Osteoblast (primary cell): ENCODE measurements at regions not wholly inside any gene's neighbourhood (a gene's known extent, or its start where the extent isn't known, plus 50 kb on each side); places are given as distances from the start of the nearest gene placed in this dataset.

Source experiments
- DNase-seq: peaks from one replicate; pipeline ENCODE4 v3.0.0; 2011; ENCODE audit warnings: low spot score, mixed read lengths; ENCODE audit not compliant: insufficient read length; ENCODE audit errors: missing footprints
- H2AFZ ChIP-seq: 2 replicates; pipeline ENCODE4 v1.6.0; 2011; ENCODE audit warnings: mild to moderate bottlenecking, low read length
- H3K27ac ChIP-seq: 2 replicates; pipeline ENCODE4 v1.5.1; 2011; ENCODE audit warnings: mild to moderate bottlenecking, low read depth, low read length, moderate library complexity
- H3K27me3 ChIP-seq: 2 replicates; pipeline ENCODE4 v1.6.0; 2012; ENCODE audit warnings: mild to moderate bottlenecking, control low read depth, inconsistent platforms, low read length, moderate library complexity; ENCODE audit not compliant: insufficient read depth
- H3K36me3 ChIP-seq: 2 replicates; pipeline ENCODE4 v1.5.1; 2011; ENCODE audit warnings: mild to moderate bottlenecking, low read length, control low read depth, moderate library complexity; ENCODE audit not compliant: insufficient read depth
- H3K4me1 ChIP-seq: 2 replicates; pipeline ENCODE4 v1.5.1; 2011; ENCODE audit warnings: mild to moderate bottlenecking, low read length, control low read depth, moderate library complexity; ENCODE audit not compliant: insufficient read depth
- H3K4me2 ChIP-seq: 2 replicates; pipeline ENCODE4 v1.6.0; 2011; ENCODE audit warnings: mild to moderate bottlenecking, low read length; ENCODE audit not compliant: insufficient read depth
- H3K4me3 ChIP-seq: fragments of 200-600 bp; sonication (generic); 3 replicates; pipeline ENCODE4 v1.5.1; 2012; ENCODE audit warnings: mild to moderate bottlenecking, low read length, inconsistent platforms; ENCODE audit not compliant: insufficient read depth
- H3K79me2 ChIP-seq: 2 replicates; pipeline ENCODE4 v1.6.0; 2012; ENCODE audit warnings: mild to moderate bottlenecking, low read length, control low read depth, inconsistent platforms; ENCODE audit not compliant: insufficient read depth
- H3K9me3 ChIP-seq: 2 replicates; pipeline ENCODE4 v1.5.1; 2011; ENCODE audit warnings: low read depth, low read length, control low read depth
- H4K20me1 ChIP-seq: 2 replicates; pipeline ENCODE4 v1.6.0; 2012; ENCODE audit warnings: mild to moderate bottlenecking, low read length, control low read depth; ENCODE audit not compliant: insufficient read depth
- TF ChIP-seq, protein P1 (sequence below): IDR thresholded peaks from 2 replicates; pipeline ENCODE4 v1.5.1; 2011; ENCODE audit warnings: mild to moderate bottlenecking, low read depth, low read length, moderate library complexity; ENCODE audit errors: extremely low read depth

DNA sequence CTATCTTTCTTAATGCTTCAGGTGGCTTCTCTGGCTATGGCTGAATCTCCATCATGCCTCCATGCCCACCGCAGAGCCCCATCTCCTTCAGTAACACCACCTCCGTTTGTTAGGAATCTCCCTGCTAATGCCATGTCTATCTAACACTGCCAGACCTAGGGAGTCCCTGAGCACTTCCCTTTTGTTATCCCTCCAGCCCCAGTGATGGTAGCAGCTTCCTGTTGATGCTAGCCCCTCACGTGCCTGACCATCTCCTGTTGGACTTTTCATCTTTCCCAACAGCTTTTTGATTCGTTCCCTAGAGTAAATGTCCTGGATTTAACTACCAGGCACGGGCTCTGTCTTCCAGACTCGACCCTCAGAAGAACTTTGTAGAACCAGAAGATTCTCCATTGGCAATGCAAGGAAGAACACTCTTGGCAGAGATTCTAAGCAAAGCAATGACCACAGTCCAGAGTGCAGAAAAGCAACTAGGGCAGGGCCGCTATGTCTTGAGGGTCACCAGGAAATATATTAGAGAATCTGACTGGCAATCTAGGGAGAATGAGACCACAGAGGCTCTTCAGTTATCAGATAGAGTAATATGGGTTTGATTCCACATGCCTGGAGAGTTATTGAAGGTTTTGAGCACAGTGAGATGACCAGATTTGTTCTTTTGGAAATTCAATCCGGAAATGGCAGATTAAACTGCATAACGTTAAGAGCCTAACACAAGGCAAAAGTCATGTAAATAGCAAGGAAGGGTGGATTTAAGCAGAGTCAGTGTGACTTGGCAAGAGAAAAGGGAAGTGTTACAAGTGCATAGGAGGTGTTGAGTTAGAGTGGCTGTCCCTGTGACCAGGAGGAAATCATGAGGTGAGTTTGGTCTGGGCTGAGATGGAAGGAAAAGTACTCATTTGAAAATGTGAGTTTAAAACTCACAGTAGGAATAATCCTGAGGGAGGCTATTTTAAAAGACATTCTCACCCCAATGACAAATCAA, 555.2 kb downstream of the ACTL7B start:
- Histone ChIP-seq H2AFZ (no peak overlapping the region), H3K36me3 (no peaks in the 10 kb centered on the region), H4K20me1 (no peaks in the 10 kb centered on the region), H3K4me2 (no peak overlapping the region), H3K79me2 (no peaks in the 10 kb centered on the region), H3K27me3 (no peaks in the 10 kb centered on the region), H3K4me3 (no peak overlapping the region), H3K4me1 (peaks cover 15% of the 10 kb centered on the region), H3K9me3 (no peaks in the 10 kb centered on the region), H3K27ac (no peak overlapping the region)
- TF ChIP-seq, protein P1, sequence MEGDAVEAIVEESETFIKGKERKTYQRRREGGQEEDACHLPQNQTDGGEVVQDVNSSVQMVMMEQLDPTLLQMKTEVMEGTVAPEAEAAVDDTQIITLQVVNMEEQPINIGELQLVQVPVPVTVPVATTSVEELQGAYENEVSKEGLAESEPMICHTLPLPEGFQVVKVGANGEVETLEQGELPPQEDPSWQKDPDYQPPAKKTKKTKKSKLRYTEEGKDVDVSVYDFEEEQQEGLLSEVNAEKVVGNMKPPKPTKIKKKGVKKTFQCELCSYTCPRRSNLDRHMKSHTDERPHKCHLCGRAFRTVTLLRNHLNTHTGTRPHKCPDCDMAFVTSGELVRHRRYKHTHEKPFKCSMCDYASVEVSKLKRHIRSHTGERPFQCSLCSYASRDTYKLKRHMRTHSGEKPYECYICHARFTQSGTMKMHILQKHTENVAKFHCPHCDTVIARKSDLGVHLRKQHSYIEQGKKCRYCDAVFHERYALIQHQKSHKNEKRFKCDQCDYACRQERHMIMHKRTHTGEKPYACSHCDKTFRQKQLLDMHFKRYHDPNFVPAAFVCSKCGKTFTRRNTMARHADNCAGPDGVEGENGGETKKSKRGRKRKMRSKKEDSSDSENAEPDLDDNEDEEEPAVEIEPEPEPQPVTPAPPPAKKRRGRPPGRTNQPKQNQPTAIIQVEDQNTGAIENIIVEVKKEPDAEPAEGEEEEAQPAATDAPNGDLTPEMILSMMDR = no peak
- no peak for DNase-seq

DNA sequence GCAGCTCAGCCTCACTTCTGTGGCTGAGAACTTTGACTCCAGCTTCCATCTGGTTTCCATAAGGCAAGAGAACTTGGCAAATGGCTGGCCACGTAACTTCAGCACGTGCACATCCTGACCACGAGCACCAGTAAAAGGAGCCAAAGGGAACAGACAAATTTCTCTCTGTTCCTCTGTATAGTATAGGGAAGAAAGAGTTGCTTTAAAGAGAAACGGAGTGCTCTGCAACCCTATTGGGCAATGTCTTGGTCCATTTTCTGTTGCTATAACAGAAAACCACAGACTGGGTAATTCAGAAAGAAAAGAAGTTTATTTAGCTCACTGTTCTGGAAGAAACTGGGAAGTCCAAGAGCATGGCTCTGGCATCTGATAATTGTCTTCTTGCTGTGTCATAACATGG, 558.7 kb downstream of the ACTL7B start:
- H2AFZ ChIP-seq = peak overlapping the region; percentile 75
- H3K4me3 ChIP-seq = no peak overlapping the region
- DNase-seq = peak; percentile 4
- peak overlapping the region; percentile 37 for H3K4me2 ChIP-seq
- H3K27me3 ChIP-seq = no peaks in the 10 kb centered on the region
- H3K9me3 ChIP-seq = no peaks in the 10 kb centered on the region
- H3K27ac ChIP-seq = peak overlapping the region; percentile 61
- TF ChIP-seq, protein P1 = no peak
- H3K36me3 ChIP-seq = no peaks in the 10 kb centered on the region
- no peaks in the 10 kb centered on the region for H3K79me2 ChIP-seq
- H3K4me1 ChIP-seq = peaks cover 15% of the 10 kb centered on the region
- H4K20me1 ChIP-seq = no peaks in the 10 kb centered on the region

DNA sequence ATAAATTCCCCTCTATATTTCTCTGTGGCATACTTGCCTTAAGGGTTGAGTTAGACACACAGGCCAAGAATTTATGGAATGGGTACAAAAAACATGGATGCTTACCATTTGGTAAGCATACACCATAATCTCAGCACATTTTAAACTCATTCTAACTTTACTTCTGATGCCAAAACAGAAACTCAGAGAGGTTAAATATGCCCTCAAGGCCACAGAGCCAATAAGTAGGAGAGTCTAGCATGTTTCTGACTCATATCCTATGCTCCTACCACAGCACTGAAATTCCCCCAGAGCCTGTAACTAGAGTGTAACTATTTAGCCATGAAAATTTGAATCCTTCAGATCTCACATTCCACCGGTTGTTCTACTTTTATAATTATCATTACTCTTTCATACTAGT, 559.7 kb downstream of the ACTL7B start:
- TF ChIP-seq, protein P1 = no peak
- Histone ChIP-seq H3K27me3 (no peaks in the 10 kb centered on the region), H2AFZ (peak overlapping the region; percentile 75), H3K27ac (peak overlapping the region; percentile 61), H3K79me2 (no peaks in the 10 kb centered on the region), H3K9me3 (no peaks in the 10 kb centered on the region), H3K4me3 (no peak overlapping the region), H3K4me2 (peak overlapping the region; percentile 37), H3K4me1 (peaks cover 15% of the 10 kb centered on the region), H4K20me1 (no peaks in the 10 kb centered on the region), H3K36me3 (no peaks in the 10 kb centered on the region)
- peak; percentile 4 for DNase-seq

DNA sequence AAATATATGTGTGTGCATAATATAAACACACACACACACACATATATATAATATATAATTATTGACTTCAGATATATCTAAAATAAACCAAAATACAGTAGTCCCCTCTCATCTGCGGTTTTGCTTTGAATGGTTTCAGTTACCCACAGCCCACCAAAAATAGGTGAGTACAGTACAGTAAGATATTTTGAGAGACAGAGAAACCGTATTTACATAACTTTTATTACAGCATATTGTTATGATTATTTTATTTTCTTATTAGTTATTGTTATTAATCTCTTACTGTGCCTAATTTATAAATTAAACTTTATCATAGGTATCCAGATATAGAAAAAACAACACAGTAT, 564.2 kb downstream of the ACTL7B start:
- H3K36me3 ChIP-seq = no peaks in the 10 kb centered on the region
- no peaks in the 10 kb centered on the region for H3K9me3 ChIP-seq
- H3K27me3 ChIP-seq = no peaks in the 10 kb centered on the region
- H3K27ac ChIP-seq = no peak overlapping the region
- H2AFZ ChIP-seq = no peak overlapping the region
- TF ChIP-seq, protein P1 = no peak
- no peak for DNase-seq
- H3K79me2 ChIP-seq = no peaks in the 10 kb centered on the region
- peaks cover 13% of the 10 kb centered on the region for H3K4me1 ChIP-seq
- H4K20me1 ChIP-seq = no peaks in the 10 kb centered on the region
- H3K4me2 ChIP-seq = no peak overlapping the region
- H3K4me3 ChIP-seq = no peak overlapping the region
